K562 (cell line): ENCODE measurements at regions not wholly inside any gene's neighbourhood (a gene's known extent, or its start where the extent isn't known, plus 50 kb on each side); places are given as distances from the start of the nearest gene placed in this dataset.

Experiments
- ATAC-seq: fragments of 200-7000 bp; cut with Tn5 transposase; 3 replicates; pipeline ENCODE4 v1.9.1; 2020; ENCODE audit warnings: moderate library complexity
- BruUV-seq: library from RNA; stranded (reverse); fragments of 400-500 nt; replicated peaks from 2 replicates; lab custom pipeline; 2021; lab: Mats Ljungman, UMichigan
- CTCF ChIA-PET: fragments of 300-600 bp; formaldehyde crosslinking; extraction: SDS; loops from one replicate; lab custom pipeline; 2021; ENCODE audit warnings: low intra/inter-chr PET ratio; lab: Yijun Ruan, JAX
- POLR2A ChIA-PET: fragments of 300-600, 350-650 bp; sonication (Branson Sonifier 250); formaldehyde crosslinking; extraction: SDS; loops from one replicate; lab custom pipeline; 2021; ENCODE audit warnings: antibody characterized with exemption, inconsistent platforms; lab: Yijun Ruan, JAX
- DNase-seq, 4 experiments: peaks; one replicate each; pipeline versions ENCODE4 v3.0.0 to v3.0.0-alpha.2; 2011 to 2018; ENCODE audit warnings: low spot score in 3 of 4, mixed read lengths in 3 of 4; ENCODE audit errors: extremely low read depth in 1 of 4
- FAIRE-seq: peaks from 2 replicates; lab custom pipeline; 2011; peaks lifted over from hg19 to GRCh38; lab: Jason Lieb, UNC
- H2AFZ ChIP-seq: 2 replicates; pipeline ENCODE4 v1.6.0; 2011; ENCODE audit warnings: low read depth, low read length, control low read depth, inconsistent platforms
- H3K27ac ChIP-seq: fragments of 200-600 bp; 3 replicates; pipeline ENCODE4 v1.8.0; 2011; ENCODE audit warnings: low read depth, mild to moderate bottlenecking, control low read depth, inconsistent platforms, low read length, moderate library complexity, mixed read lengths; ENCODE audit errors: extremely low read depth
- H3K27me3 ChIP-seq, 2 experiments: fragments of 300-600 bp in 1 of 2; 2 replicates in 1 of 2; 3 replicates in 1 of 2; pipeline versions ENCODE4 v1.6.0 to v1.8.0; 2011; ENCODE audit warnings: inconsistent platforms in 2 of 2, low read length in 2 of 2, mild to moderate bottlenecking in 1 of 2, mixed read lengths in 1 of 2, moderate library complexity in 1 of 2; ENCODE audit not compliant: control insufficient read depth in 2 of 2, insufficient read depth in 2 of 2
- H3K36me3 ChIP-seq: fragments of 300-600 bp; 3 replicates; pipeline ENCODE4 v1.8.0; 2011; ENCODE audit warnings: mild to moderate bottlenecking, low read length, inconsistent platforms; ENCODE audit not compliant: control insufficient read depth, insufficient read depth
- H3K4me1 ChIP-seq, 2 experiments: fragments of 200-600 bp in 1 of 2; replicated peaks in 1 of 2; 2 replicates in 1 of 2; 3 replicates in 1 of 2; pipeline versions ENCODE4 v1.5.1 to v1.8.0; 2011; ENCODE audit warnings: inconsistent platforms in 2 of 2, low read length in 2 of 2, mild to moderate bottlenecking in 1 of 2, mixed read lengths in 1 of 2, moderate library complexity in 1 of 2; ENCODE audit not compliant: control insufficient read depth in 2 of 2, insufficient read depth in 2 of 2
- H3K4me2 ChIP-seq: 2 replicates; pipeline ENCODE4 v1.6.1; 2011; ENCODE audit warnings: low read length, control low read depth, inconsistent platforms, mixed read lengths; ENCODE audit not compliant: insufficient read depth
- H3K4me3 ChIP-seq: fragments of 200-600 bp; sonication (generic), shearing (Covaris generic); 2 replicates; pipeline ENCODE4 v1.5.1; 2016; ENCODE audit warnings: control low read depth, inconsistent platforms
- H3K79me2 ChIP-seq: fragments of 200-600 bp; 3 replicates; pipeline ENCODE4 v1.8.0; 2011; ENCODE audit warnings: low read length, inconsistent platforms; ENCODE audit not compliant: control insufficient read depth, insufficient read depth
- H3K9ac ChIP-seq, 2 experiments: 2 replicates each; pipeline versions ENCODE4 v1.6.0 to v1.6.1; 2011; ENCODE audit warnings: low read depth in 2 of 2, low read length in 2 of 2, control low read depth in 1 of 2, inconsistent platforms in 1 of 2, mild to moderate bottlenecking in 1 of 2, mixed read lengths in 1 of 2; ENCODE audit not compliant: insufficient read depth in 1 of 2
- H3K9me1 ChIP-seq: one replicate; pipeline ENCODE4 v1.6.0; 2011; ENCODE audit warnings: inconsistent platforms, mild to moderate bottlenecking, low read length, moderate library complexity; ENCODE audit not compliant: control insufficient read depth, insufficient read depth
- H3K9me3 ChIP-seq: replicated peaks from 2 replicates; pipeline ENCODE4 v1.5.1; 2011; ENCODE audit warnings: low read depth, low read length, inconsistent platforms; ENCODE audit not compliant: control insufficient read depth, insufficient read depth
- H4K20me1 ChIP-seq: replicated peaks from 2 replicates; pipeline ENCODE4 v1.6.1; 2011; ENCODE audit warnings: low read length, inconsistent platforms, mixed read lengths; ENCODE audit not compliant: control insufficient read depth, insufficient read depth
- CREB3L1 ChIP-seq: fragments of 450-650 bp; IDR thresholded peaks from 2 replicates; pipeline ENCODE4 v1.6.1; 2014; ENCODE audit warnings: low read depth, mild to moderate bottlenecking, moderate library complexity, borderline replicate concordance
- EP400 ChIP-seq: fragments of 450-650 bp; IDR thresholded peaks from 2 replicates; pipeline ENCODE4 v1.6.1; 2017; ENCODE audit warnings: antibody characterized with exemption, mild to moderate bottlenecking, moderate library complexity
- ETV1 ChIP-seq: fragments of 450-650 bp; conservative IDR thresholded peaks from 2 replicates; pipeline ENCODE4 v1.6.1; 2016; ENCODE audit warnings: missing genetic modification characterization, control low read depth, low read depth, missing compliant biosample characterization
- HMGN3 ChIP-seq: IDR thresholded peaks from 2 replicates; pipeline ENCODE4 v1.6.1; 2011; ENCODE audit warnings: borderline replicate concordance, low read depth, mild to moderate bottlenecking, mixed read lengths, low read length; ENCODE audit not compliant: insufficient read length; ENCODE audit errors: extremely low read depth
- LARP7 ChIP-seq: fragments of 450-650 bp; IDR thresholded peaks from 2 replicates; pipeline ENCODE4 v1.6.1; 2016
- MEIS2 ChIP-seq: fragments of 450-650 bp; IDR thresholded peaks from 2 replicates; pipeline ENCODE4 v1.6.1; 2014; ENCODE audit warnings: mild to moderate bottlenecking; ENCODE audit not compliant: partially characterized antibody
- MTA3 ChIP-seq: fragments of 450-650 bp; formaldehyde crosslinking; IDR thresholded peaks from 2 replicates; pipeline ENCODE4 v1.6.1; 2017; ENCODE audit warnings: mild to moderate bottlenecking, borderline replicate concordance
- PCBP2 ChIP-seq: fragments of 200-400 bp; formaldehyde crosslinking; IDR thresholded peaks from 2 replicates; pipeline ENCODE4 v1.6.1; 2018; ENCODE audit warnings: low read length, low read depth, mild to moderate bottlenecking, moderate library complexity; ENCODE audit not compliant: poor library complexity, severe bottlenecking
- PHB2 ChIP-seq: fragments of 450-650 bp; IDR thresholded peaks from 2 replicates; pipeline ENCODE4 v1.6.1; 2017; ENCODE audit warnings: low read depth
- RCOR1 ChIP-seq, 2 experiments: IDR thresholded peaks; 2 replicates each; pipeline ENCODE4 v1.6.1; 2012; ENCODE audit warnings: low read depth in 2 of 2, low read length in 2 of 2, borderline replicate concordance in 1 of 2, improper control_type of control experiment in 1 of 2
- SRSF9 ChIP-seq: fragments of 200-400 bp; formaldehyde crosslinking; IDR thresholded peaks from 2 replicates; pipeline ENCODE4 v1.6.1; 2017; ENCODE audit warnings: low read depth, low read length, borderline replicate concordance
- STAG1 ChIP-seq: sonication (generic); formaldehyde crosslinking; IDR thresholded peaks from 2 replicates; pipeline ENCODE4 v1.5.0; 2020; ENCODE audit warnings: missing genetic modification reagents, borderline replicate concordance
- ZKSCAN3 ChIP-seq: fragments of 250-450 bp; sonication (Bioruptor Pico); IDR thresholded peaks from 2 replicates; pipeline ENCODE4 v1.4.0; 2020
- ZNF124 ChIP-seq: sonication (generic); formaldehyde crosslinking; IDR thresholded peaks from 2 replicates; pipeline ENCODE4 v1.8.1; 2022; ENCODE audit warnings: missing genetic modification reagents
- ZNF197 ChIP-seq: fragments of 200-800 bp; sonication (Bioruptor generic); IDR thresholded peaks from 2 replicates; pipeline ENCODE4 v1.6.1; 2016; ENCODE audit warnings: low read depth, missing genetic modification characterization, missing compliant biosample characterization
- ZNF263 ChIP-seq: sonication (generic); formaldehyde crosslinking; IDR thresholded peaks from 2 replicates; pipeline ENCODE4 v1.8.0; 2022; ENCODE audit warnings: mild to moderate bottlenecking, missing genetic modification reagents, borderline replicate concordance
- ZNF354B ChIP-seq: fragments of 250-450 bp; sonication (Bioruptor Pico); IDR thresholded peaks from 2 replicates; pipeline ENCODE4 v1.4.0; 2020
- WGBS: fragments of 100-300 bp; shearing (Covaris generic); methylation state at CpG from one replicate; pipeline ENCODE4 v1.1.6; 2016; ENCODE audit warnings: low coverage, mixed read lengths; ENCODE audit not compliant: insufficient coverage; ENCODE audit errors: missing lambda C conversion rate; 5-methylcytosine and 5-hydroxymethylcytosine counted together
- in situ Hi-C: fragments of 300-500 bp; cut with MboI; formaldehyde crosslinking; loops from 4 replicates; pipeline ENCODE4 v1.15.0; 2018; ENCODE audit warnings: inconsistent platforms, mixed read lengths
- intact Hi-C: fragments of 100-400 bp; cut with micrococcal nuclease; formaldehyde crosslinking; loops from 2 replicates; pipeline ENCODE4 v1.14.2; 2022
- TF ChIP-seq, protein P1 (sequence below): fragments of 450-650 bp; IDR thresholded peaks from 2 replicates; pipeline ENCODE4 v1.6.1; 2016
- TF ChIP-seq, protein P2 (sequence below): sonication (generic); formaldehyde crosslinking; IDR thresholded peaks from 2 replicates; pipeline ENCODE4 v1.8.1; 2022; ENCODE audit warnings: missing genetic modification reagents
- TF ChIP-seq, protein P3 (sequence below): sonication (generic); formaldehyde crosslinking; IDR thresholded peaks from 2 replicates; pipeline ENCODE4 v1.8.0; 2022; ENCODE audit warnings: mild to moderate bottlenecking, low read depth, missing genetic modification reagents

- no TSS peak for BruUV-seq
- peaks cover 6 to 19% of the 10 kb centered on the region in 2 experiments; a peak in 4 of 5 replicates for H3K27me3 ChIP-seq
- H3K27ac ChIP-seq, result no peak overlapping the region
- CTCF ChIA-PET, result no interaction called here
- intact Hi-C loops (no loop called here), in situ Hi-C loops (no loop called here)
- no peak overlapping the region for H3K4me3 ChIP-seq
- DNase-seq (no peak), ATAC-seq (no peak), FAIRE-seq (no peak)
- no peak for TF ChIP-seq HMGN3
- TF ChIP-seq LARP7, result no peak
- no peak for TF ChIP-seq MTA3
- no peak for TF ChIP-seq ZNF263 (CRISPR knock-in tag)
- TF ChIP-seq ZNF124 (CRISPR knock-in tag), result no peak
- TF ChIP-seq EP400, result no peak
- TF ChIP-seq, protein P1, sequence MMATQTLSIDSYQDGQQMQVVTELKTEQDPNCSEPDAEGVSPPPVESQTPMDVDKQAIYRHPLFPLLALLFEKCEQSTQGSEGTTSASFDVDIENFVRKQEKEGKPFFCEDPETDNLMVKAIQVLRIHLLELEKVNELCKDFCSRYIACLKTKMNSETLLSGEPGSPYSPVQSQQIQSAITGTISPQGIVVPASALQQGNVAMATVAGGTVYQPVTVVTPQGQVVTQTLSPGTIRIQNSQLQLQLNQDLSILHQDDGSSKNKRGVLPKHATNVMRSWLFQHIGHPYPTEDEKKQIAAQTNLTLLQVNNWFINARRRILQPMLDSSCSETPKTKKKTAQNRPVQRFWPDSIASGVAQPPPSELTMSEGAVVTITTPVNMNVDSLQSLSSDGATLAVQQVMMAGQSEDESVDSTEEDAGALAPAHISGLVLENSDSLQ, result no peak
- no peak for TF ChIP-seq ETV1
- TF ChIP-seq RCOR1 (IDR thresholded peaks at IDR 0.05; ENCODE audit: borderline replicate concordance in 1 of 2, low read depth in 2 of 2, low read length in 2 of 2), result no peak
- TF ChIP-seq PHB2, result no peak
- no peak for TF ChIP-seq PCBP2
- no peak for TF ChIP-seq ZNF197 (CRISPR knock-in tag)
- TF ChIP-seq, protein P2, sequence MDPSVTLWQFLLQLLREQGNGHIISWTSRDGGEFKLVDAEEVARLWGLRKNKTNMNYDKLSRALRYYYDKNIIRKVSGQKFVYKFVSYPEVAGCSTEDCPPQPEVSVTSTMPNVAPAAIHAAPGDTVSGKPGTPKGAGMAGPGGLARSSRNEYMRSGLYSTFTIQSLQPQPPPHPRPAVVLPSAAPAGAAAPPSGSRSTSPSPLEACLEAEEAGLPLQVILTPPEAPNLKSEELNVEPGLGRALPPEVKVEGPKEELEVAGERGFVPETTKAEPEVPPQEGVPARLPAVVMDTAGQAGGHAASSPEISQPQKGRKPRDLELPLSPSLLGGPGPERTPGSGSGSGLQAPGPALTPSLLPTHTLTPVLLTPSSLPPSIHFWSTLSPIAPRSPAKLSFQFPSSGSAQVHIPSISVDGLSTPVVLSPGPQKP, result no peak
- no peak for TF ChIP-seq MEIS2
- TF ChIP-seq STAG1 (CRISPR knock-in tag), result no peak
- TF ChIP-seq ZKSCAN3, result no peak
- no peak for TF ChIP-seq ZNF354B (CRISPR knock-in tag)
- TF ChIP-seq CREB3L1, result no peak
- no peak for TF ChIP-seq SRSF9
- TF ChIP-seq, protein P3, sequence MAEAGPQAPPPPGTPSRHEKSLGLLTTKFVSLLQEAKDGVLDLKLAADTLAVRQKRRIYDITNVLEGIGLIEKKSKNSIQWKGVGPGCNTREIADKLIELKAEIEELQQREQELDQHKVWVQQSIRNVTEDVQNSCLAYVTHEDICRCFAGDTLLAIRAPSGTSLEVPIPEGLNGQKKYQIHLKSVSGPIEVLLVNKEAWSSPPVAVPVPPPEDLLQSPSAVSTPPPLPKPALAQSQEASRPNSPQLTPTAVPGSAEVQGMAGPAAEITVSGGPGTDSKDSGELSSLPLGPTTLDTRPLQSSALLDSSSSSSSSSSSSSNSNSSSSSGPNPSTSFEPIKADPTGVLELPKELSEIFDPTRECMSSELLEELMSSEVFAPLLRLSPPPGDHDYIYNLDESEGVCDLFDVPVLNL (CRISPR knock-in tag), result no peak
- WGBS, result 0% methylated on average over 8 of the region's 8 CpGs
- H3K79me2 ChIP-seq, result no peaks in the 10 kb centered on the region
- no peak overlapping the region for H3K4me2 ChIP-seq
- POLR2A ChIA-PET, result no interaction called here
- no peaks in the 10 kb centered on the region for H4K20me1 ChIP-seq
- H3K9ac ChIP-seq, result no peak overlapping the region
- H3K36me3 ChIP-seq, result no peaks in the 10 kb centered on the region
- no peak overlapping the region for H2AFZ ChIP-seq
- H3K9me3 ChIP-seq, result no peaks in the 10 kb centered on the region
- H3K9me1 ChIP-seq, result no peaks in the 10 kb centered on the region
- no peaks in the 10 kb centered on the region for H3K4me1 ChIP-seq
Observed at GRCh38 chr20:48176139-48176538, 390.9 kb upstream of the SULF2 start.
